Testis (tissue), 2 donors: ENCODE measurements at regions not wholly inside any gene's neighbourhood (a gene's known extent, or its start where the extent isn't known, plus 50 kb on each side); places are given as distances from the start of the nearest gene placed in this dataset.

Experiments
- POLR2A ChIP-seq: fragments of 450-650 bp; IDR thresholded peaks from one replicate; pipeline ENCODE4 v1.6.1; 2017; ENCODE audit warnings: antibody characterized with exemption, mild to moderate bottlenecking, moderate library complexity
- TF ChIP-seq, protein P1 (sequence below), 3 experiments: fragments of 450-650 bp in 2 of 3; fragments of 200-600 bp in 1 of 3; sonication (generic) in 1 of 3; IDR thresholded peaks; one replicate each; pipeline ENCODE4 v1.5.1; 2016 to 2019; ENCODE audit warnings: antibody characterized with exemption in 3 of 3, mild to moderate bottlenecking in 2 of 3, moderate library complexity in 1 of 3

DNA sequence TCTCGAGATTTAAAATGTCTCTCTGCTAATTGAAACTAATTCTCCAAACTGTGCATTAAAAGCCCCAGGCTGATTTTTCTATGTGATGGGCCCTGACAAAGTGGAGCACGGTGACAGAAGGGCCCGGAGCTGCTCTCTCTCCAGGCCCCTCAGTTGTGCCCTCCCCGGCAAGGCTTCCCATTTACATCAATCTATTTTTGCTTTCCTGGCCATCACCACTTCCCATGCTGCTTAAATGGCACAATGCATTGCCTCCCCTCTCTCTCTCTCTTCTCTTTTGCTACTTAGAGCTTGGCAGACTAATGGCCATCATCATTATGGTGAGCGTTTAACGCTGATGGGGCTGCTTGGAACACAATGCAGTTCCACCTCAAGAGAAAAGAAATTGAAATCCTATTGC is 270.7 kb upstream of the DIO3 start:
- TF ChIP-seq, protein P1, sequence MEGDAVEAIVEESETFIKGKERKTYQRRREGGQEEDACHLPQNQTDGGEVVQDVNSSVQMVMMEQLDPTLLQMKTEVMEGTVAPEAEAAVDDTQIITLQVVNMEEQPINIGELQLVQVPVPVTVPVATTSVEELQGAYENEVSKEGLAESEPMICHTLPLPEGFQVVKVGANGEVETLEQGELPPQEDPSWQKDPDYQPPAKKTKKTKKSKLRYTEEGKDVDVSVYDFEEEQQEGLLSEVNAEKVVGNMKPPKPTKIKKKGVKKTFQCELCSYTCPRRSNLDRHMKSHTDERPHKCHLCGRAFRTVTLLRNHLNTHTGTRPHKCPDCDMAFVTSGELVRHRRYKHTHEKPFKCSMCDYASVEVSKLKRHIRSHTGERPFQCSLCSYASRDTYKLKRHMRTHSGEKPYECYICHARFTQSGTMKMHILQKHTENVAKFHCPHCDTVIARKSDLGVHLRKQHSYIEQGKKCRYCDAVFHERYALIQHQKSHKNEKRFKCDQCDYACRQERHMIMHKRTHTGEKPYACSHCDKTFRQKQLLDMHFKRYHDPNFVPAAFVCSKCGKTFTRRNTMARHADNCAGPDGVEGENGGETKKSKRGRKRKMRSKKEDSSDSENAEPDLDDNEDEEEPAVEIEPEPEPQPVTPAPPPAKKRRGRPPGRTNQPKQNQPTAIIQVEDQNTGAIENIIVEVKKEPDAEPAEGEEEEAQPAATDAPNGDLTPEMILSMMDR (IDR thresholded peaks at IDR 0.05): no peak
- TF ChIP-seq POLR2A: no peak
